ENCODE measurements at regions not wholly inside any gene's neighbourhood (a gene's known extent, or its start where the extent isn't known, plus 50 kb on each side); places are given as distances from the start of the nearest gene placed in this dataset.

- H3K9ac ChIP-seq (ENCODE audit: low read length), result no peak overlapping the region
- no peak overlapping the region for H3K4me3 ChIP-seq (ENCODE audit: control extremely low read depth in 1 of 5, extremely low read depth in 1 of 5, insufficient read depth in 1 of 5, low read depth in 2 of 5, low read length in 4 of 5)
- no peaks in the 10 kb centered on the region for H3K4me1 Mint-ChIP-seq
- no peak overlapping the region for H2AFZ ChIP-seq (ENCODE audit: insufficient read depth, low read depth, low read length, poor library complexity, severe bottlenecking)
- no peaks in the 10 kb centered on the region for H3K9me3 Mint-ChIP-seq (ENCODE audit: insufficient read depth)
- H3K4me3 Mint-ChIP-seq, result no peak overlapping the region
- ChIA-PET CTCF (no interaction called here), POLR2A (no interaction called here)
- no peaks in the 10 kb centered on the region for H3K4me1 ChIP-seq (ENCODE audit: control insufficient read depth in 2 of 2, insufficient read depth in 2 of 2, low read length in 2 of 2)
- DNase-seq (no peak), ATAC-seq (ENCODE audit: low read depth) (no peak)
- H3K4me2 ChIP-seq (replicated peaks; ENCODE audit: low read depth, low read length, poor library complexity, severe bottlenecking), result no peak overlapping the region
- H3K27ac ChIP-seq (ENCODE audit: low read length in 2 of 2), result no peak overlapping the region
- no peak for TF ChIP-seq CTCF (IDR thresholded peaks at IDR 0.05)
- TF ChIP-seq EZH2 (IDR thresholded peaks at IDR 0.05; ENCODE audit: borderline replicate concordance, insufficient read depth, low read depth, low read length, poor library complexity, severe bottlenecking), result no peak
- no peaks in the 10 kb centered on the region for H3K36me3 ChIP-seq (replicated peaks in 1 of 2; ENCODE audit: control extremely low read depth in 1 of 2, control insufficient read depth in 1 of 2, extremely low read depth in 1 of 2, insufficient read depth in 2 of 2, low read length in 1 of 2)
- no peaks in the 10 kb centered on the region for H4K20me1 ChIP-seq (ENCODE audit: control insufficient read depth, insufficient read depth, low read length, poor library complexity, severe bottlenecking)
- peaks cover 0 to 3% (median 0%) of the 10 kb centered on the region in 3 donors for H3K9me3 ChIP-seq (ENCODE audit: control extremely low read depth in 1 of 3, control insufficient read depth in 2 of 3, insufficient read depth in 1 of 3, low read length in 2 of 3)
- no peaks in the 10 kb centered on the region for H3K27me3 ChIP-seq (replicated peaks in 1 of 4; ENCODE audit: control extremely low read depth in 1 of 4, control insufficient read depth in 3 of 4, insufficient read depth in 4 of 4, low read length in 3 of 4)
- intact Hi-C loops (cut with micrococcal nuclease), result no loop called here
- no peaks in the 10 kb centered on the region for H3K79me2 ChIP-seq (ENCODE audit: control insufficient read depth, insufficient read depth, low read length)
- no peaks in the 10 kb centered on the region for H3K27me3 Mint-ChIP-seq
- no CpG with 5 or more reads among the region's 1 CpG for WGBS (ENCODE audit: insufficient coverage)
- no peak overlapping the region for H3K27ac Mint-ChIP-seq
Observed at GRCh38 chr3:166731701-166732100, 648.4 kb downstream of the ZBBX start.

- Mint-ChIP-seq H3K9me3 (ENCODE audit: insufficient read depth) (peaks cover 2% of the 10 kb centered on the region), H3K4me1 (no peaks in the 10 kb centered on the region), H3K4me3 (no peak overlapping the region), H3K27me3 (no peaks in the 10 kb centered on the region), H3K27ac (no peak overlapping the region)
- no peak for TF ChIP-seq CTCF (IDR thresholded peaks at IDR 0.05)
- TF ChIP-seq EZH2 (IDR thresholded peaks at IDR 0.05; ENCODE audit: borderline replicate concordance, insufficient read depth, low read depth, low read length, poor library complexity, severe bottlenecking), result no peak
- POLR2A ChIA-PET, result no interaction called here
- no peaks in the 10 kb centered on the region for H3K36me3 ChIP-seq (replicated peaks in 1 of 2; ENCODE audit: control extremely low read depth in 1 of 2, control insufficient read depth in 1 of 2, extremely low read depth in 1 of 2, insufficient read depth in 2 of 2, low read length in 1 of 2)
- intact Hi-C loops (cut with micrococcal nuclease), result no loop called here
- CTCF ChIA-PET, result no interaction called here
- no peaks in the 10 kb centered on the region for H3K27me3 ChIP-seq (replicated peaks in 1 of 4; ENCODE audit: control extremely low read depth in 1 of 4, control insufficient read depth in 3 of 4, insufficient read depth in 4 of 4, low read length in 3 of 4)
- no peaks in the 10 kb centered on the region for H4K20me1 ChIP-seq (ENCODE audit: control insufficient read depth, insufficient read depth, low read length, poor library complexity, severe bottlenecking)
- no peak overlapping the region for H3K27ac ChIP-seq (ENCODE audit: low read length in 2 of 2)
- no peak overlapping the region for H3K9ac ChIP-seq (ENCODE audit: low read length)
- no peak overlapping the region for H3K4me2 ChIP-seq (replicated peaks; ENCODE audit: low read depth, low read length, poor library complexity, severe bottlenecking)
- ATAC-seq (ENCODE audit: low read depth), result no peak
- DNase-seq, result no peak
- H3K9me3 ChIP-seq (ENCODE audit: control extremely low read depth in 1 of 3, control insufficient read depth in 2 of 3, insufficient read depth in 1 of 3, low read length in 2 of 3), result peaks cover 0 to 1% (median 0%) of the 10 kb centered on the region in 3 donors
- no peaks in the 10 kb centered on the region for H3K79me2 ChIP-seq (ENCODE audit: control insufficient read depth, insufficient read depth, low read length)
- H2AFZ ChIP-seq (ENCODE audit: insufficient read depth, low read depth, low read length, poor library complexity, severe bottlenecking), result no peak overlapping the region
- H3K4me1 ChIP-seq (ENCODE audit: control insufficient read depth in 2 of 2, insufficient read depth in 2 of 2, low read length in 2 of 2), result no peaks in the 10 kb centered on the region
- no peak overlapping the region for H3K4me3 ChIP-seq (ENCODE audit: control extremely low read depth in 1 of 5, extremely low read depth in 1 of 5, insufficient read depth in 1 of 5, low read depth in 2 of 5, low read length in 4 of 5)
Observed at GRCh38 chr3:166721466-166721865, 658.6 kb downstream of the ZBBX start.
